ENCODE measurements at regions not wholly inside any gene's neighbourhood (a gene's known extent, or its start where the extent isn't known, plus 50 kb on each side); places are given as distances from the start of the nearest gene placed in this dataset.
A peak's percentile ranks its signal among the peaks of the same experiment; 100 is the strongest.

DNA sequence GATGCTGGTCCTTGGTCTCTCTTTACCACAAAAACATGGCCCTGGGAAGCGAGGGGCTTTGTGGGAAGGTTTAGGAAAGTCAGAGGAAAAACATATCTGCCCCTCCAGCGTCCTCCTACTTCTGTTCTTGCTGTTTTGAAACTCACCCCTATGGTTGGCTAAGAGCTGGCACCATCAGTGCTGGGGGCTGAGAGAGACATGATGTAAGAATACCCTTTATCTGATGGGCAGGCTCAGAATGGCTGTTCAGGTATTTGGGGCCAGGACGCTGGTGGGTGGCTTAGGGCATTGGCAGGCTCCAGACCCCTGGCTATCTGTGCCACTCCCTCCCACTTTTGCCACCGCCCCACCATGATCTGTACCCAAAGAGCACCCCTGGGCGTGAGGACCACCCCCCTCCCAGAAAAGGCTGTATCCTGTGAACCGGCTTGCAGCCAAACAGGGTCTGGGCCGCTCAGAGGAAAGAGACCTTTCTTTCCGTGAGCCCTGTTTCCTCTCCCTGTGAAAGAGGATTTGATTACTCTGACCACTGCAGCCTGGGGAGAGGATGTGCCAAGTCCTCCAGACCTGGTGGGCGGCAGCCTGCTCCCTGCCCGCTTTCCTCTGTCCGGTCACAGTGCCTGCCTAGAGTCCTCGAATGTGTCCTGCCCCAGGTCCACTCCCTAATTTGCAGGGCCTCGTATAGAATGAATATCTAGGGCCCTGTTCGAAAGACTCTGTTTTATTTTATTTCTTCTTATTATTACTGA lies 61.3 kb upstream of the SLC6A6 start:
- TF ChIP-seq, protein P1, sequence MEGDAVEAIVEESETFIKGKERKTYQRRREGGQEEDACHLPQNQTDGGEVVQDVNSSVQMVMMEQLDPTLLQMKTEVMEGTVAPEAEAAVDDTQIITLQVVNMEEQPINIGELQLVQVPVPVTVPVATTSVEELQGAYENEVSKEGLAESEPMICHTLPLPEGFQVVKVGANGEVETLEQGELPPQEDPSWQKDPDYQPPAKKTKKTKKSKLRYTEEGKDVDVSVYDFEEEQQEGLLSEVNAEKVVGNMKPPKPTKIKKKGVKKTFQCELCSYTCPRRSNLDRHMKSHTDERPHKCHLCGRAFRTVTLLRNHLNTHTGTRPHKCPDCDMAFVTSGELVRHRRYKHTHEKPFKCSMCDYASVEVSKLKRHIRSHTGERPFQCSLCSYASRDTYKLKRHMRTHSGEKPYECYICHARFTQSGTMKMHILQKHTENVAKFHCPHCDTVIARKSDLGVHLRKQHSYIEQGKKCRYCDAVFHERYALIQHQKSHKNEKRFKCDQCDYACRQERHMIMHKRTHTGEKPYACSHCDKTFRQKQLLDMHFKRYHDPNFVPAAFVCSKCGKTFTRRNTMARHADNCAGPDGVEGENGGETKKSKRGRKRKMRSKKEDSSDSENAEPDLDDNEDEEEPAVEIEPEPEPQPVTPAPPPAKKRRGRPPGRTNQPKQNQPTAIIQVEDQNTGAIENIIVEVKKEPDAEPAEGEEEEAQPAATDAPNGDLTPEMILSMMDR (IDR thresholded peaks at IDR 0.05), result no peak
- TF ChIP-seq POLR2A (IDR thresholded peaks at IDR 0.05), result no peak
- DNase-seq, result peak in 1 of 7 donors; percentile 18
- Histone ChIP-seq H3K36me3 (replicated peaks in 1 of 2) (no peaks in the 10 kb centered on the region), H3K27ac (no peak overlapping the region), H3K4me1 (replicated peaks in 1 of 2) (no peaks in the 10 kb centered on the region), H3K27me3 (no peaks in the 10 kb centered on the region), H3K9me3 (replicated peaks in 1 of 3) (no peaks in the 10 kb centered on the region), H3K4me3 (no peak overlapping the region)
- intact Hi-C loops (cut with DNase I), result no loop called here
- WGBS, 4 donors, result 79 to 83% (median 80%) methylated on average over 11 to 14 of the region's 14 CpGs

DNA sequence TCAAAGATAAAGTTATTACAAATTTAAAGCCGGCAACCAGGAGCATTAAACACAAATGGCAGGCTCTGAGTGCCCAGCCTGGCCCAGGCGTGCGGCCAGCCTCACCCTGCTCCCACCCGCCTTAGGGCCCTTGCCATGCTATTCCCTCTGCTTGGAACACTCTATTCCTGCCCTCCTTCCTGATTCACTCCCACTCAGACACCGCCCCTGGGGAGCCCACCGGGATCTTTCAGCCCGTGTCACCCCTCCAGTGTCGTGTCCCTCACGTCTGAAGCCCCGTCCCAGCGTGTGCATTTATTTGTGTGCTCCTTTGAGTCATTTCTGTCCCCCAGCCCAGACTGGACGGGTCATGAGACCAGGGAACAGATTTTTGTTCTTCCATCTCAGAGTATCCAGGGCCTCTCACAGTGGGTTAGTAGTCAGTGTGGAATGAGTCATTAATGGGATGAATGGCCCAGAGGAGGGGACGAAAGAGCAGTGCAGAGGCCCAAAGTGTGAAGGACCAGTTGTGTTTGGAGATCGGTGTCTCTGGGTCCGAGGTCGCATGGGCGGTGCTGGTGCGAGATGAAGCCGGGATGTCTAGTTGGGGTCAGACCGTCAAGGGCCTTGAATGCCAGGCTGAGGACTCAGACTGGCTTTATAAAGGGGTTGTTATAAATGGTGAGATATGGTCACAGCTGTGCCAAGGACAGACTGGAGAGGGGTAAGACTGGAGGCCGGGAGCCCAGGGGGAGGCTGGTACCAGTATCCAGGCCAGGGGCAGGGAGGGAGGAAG lies 58.9 kb upstream of the SLC6A6 start:
- no peak for DNase-seq
- 89 to 93% (median 90%) methylated on average over 21 of the region's 21 CpGs for WGBS, 4 donors

DNA sequence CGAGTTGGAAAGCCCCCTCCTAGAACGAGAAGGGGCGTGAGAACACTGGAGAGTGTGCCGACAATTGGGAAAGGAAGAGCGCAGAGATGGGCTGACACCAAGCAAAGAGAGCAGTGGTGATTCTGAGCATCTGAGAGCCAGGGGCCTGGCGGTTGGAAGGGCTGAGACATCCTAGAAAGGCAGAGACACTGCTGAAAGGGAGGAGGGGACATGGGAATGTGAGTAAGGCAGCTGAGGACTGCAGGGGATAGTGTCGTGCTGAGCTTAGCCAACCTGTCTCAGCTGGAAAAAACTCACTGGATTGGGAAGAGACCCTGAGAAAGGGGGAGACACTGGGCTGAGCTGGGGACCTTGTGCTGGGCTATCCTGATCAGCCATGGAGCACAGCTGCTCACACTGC lies 58.1 kb upstream of the SLC6A6 start:
- intact Hi-C loops (cut with DNase I), result no loop called here
- H3K4me3 ChIP-seq, result no peak overlapping the region
- H3K27me3 ChIP-seq, result no peaks in the 10 kb centered on the region
- 82 to 87% (median 86%) methylated on average over 7 of the region's 7 CpGs for WGBS, 4 donors
- no peaks in the 10 kb centered on the region for H3K9me3 ChIP-seq (replicated peaks in 1 of 3)
- H3K4me1 ChIP-seq (replicated peaks in 1 of 2), result no peaks in the 10 kb centered on the region
- H3K27ac ChIP-seq, result no peak overlapping the region
- no peaks in the 10 kb centered on the region for H3K36me3 ChIP-seq (replicated peaks in 1 of 2)
- TF ChIP-seq POLR2A (IDR thresholded peaks at IDR 0.05), result no peak
- TF ChIP-seq, protein P1 (IDR thresholded peaks at IDR 0.05), result no peak
- DNase-seq, result no peak

More for the DNA sequence above, 58.9 kb upstream of the SLC6A6 start:
- TF ChIP-seq, protein P1 (IDR thresholded peaks at IDR 0.05), result no peak
- no peak for TF ChIP-seq POLR2A (IDR thresholded peaks at IDR 0.05)
- Histone ChIP-seq H3K4me3 (no peak overlapping the region), H3K27me3 (no peaks in the 10 kb centered on the region), H3K36me3 (replicated peaks in 1 of 2) (no peaks in the 10 kb centered on the region), H3K4me1 (replicated peaks in 1 of 2) (no peaks in the 10 kb centered on the region), H3K27ac (no peak overlapping the region), H3K9me3 (replicated peaks in 1 of 3) (no peaks in the 10 kb centered on the region)
- intact Hi-C loops (cut with DNase I), result no loop called here

DNA sequence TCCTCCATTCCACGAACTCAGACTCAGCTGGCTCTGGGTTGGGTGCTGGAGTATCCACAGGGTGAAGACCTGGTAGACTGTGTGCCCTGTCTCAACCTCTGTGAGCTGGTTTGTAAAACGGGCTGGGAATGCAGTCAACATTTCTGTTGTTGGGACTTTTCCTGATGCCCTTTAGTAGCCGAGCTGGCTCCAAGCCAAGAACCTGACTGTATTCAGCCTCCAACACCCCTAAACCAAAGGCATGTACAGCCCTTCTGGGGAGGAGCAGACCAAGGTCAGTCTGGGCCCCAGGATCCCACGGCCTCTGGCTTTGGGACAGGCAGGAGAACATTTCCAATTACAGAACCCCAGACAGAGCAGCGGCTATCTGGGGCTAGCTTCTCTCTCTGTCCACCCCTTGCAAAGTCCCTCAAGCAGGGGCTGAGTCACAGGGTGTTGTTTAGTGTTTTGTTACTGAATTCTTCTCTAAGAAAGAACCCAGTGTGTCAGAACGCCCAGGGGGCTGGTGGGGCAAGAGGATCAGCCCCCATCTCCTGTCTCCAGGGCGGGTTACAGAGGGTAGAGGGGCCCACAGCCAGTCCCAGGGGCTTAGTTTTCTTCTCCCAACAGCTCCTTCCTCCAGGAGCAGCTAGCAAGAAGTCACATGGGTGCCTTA lies 56.8 kb upstream of the SLC6A6 start:
- intact Hi-C loops (cut with DNase I), result no loop called here
- 72 to 76% (median 75%) methylated on average over 4 to 7 of the region's 7 CpGs for WGBS, 4 donors
- peak in 1 of 7 donors; percentile 13 for DNase-seq

More for the DNA sequence above, 56.8 kb upstream of the SLC6A6 start:
- Histone ChIP-seq H3K4me3 (no peak overlapping the region), H3K9me3 (replicated peaks in 1 of 3) (no peaks in the 10 kb centered on the region), H3K4me1 (replicated peaks in 1 of 2) (no peaks in the 10 kb centered on the region), H3K36me3 (replicated peaks in 1 of 2) (no peaks in the 10 kb centered on the region), H3K27me3 (no peaks in the 10 kb centered on the region), H3K27ac (no peak overlapping the region)
- TF ChIP-seq, protein P1 (IDR thresholded peaks at IDR 0.05), result no peak
- TF ChIP-seq POLR2A (IDR thresholded peaks at IDR 0.05), result no peak
